Heart left ventricle (tissue), 13 donors: ENCODE measurements at regions not wholly inside any gene's neighbourhood (a gene's known extent, or its start where the extent isn't known, plus 50 kb on each side); places are given as distances from the start of the nearest gene placed in this dataset.

Experiments used
- CTCF ChIP-seq, 12 donors: fragments of 200-600 bp; sonication (generic) in 4 of 12; IDR thresholded peaks; one replicate each; pipeline versions ENCODE4 v1.5.0 to v1.8.0; 2018 to 2022; ENCODE audit warnings: antibody characterized with exemption in 12 of 12, mild to moderate bottlenecking in 5 of 12
- POLR2A ChIP-seq, 2 donors: fragments of 450-650 bp; IDR thresholded peaks; one replicate each; pipeline ENCODE4 v1.6.1; 2017; ENCODE audit warnings: antibody characterized with exemption in 2 of 2, mild to moderate bottlenecking in 2 of 2, moderate library complexity in 2 of 2
- donor health status: ischemic (EF 13 %, LVEDD 7.1; RV severe dilation, severe dysfunction).
- donor health status: DM: no; HTN: yes; CAD: no.
- donor health status: DM: no; HTN: no; CAD: no.
- donor health status: ischemic (EF 25% LVEDD 6.9; RV normal size, moderate dysfunction).
- donor health status: ischemic (EF 25% LVEDD 5.7; RV mildly dilated, moderate dysfunction).
- donor health status: ischemic (EF 35%, LVEDD 5.7; RV mildly dilated, moderate dysfunction).
- donor health status: nonischemic (EF 11% LVEDD 7.7; RV severe dilation, severe dysfunction).
- donor health status: DM: yes; HTN: yes; CAD: no.
- donor health status: PGD.
- donor health status: ischemic (EF 29% LVEDD 5.4; RV normal size, mild dysfunction).
- donor health status: nonischemic (EF 23%, LVEDD 6.1; RV moderate dilation, normal function).

GRCh38 chr5:4953576-4953975, 186.6 kb upstream of the ADAMTS16 start:
- no peak for TF ChIP-seq POLR2A (IDR thresholded peaks at IDR 0.05)
- no peak for TF ChIP-seq CTCF (IDR thresholded peaks at IDR 0.05)
